SK-N-MC (cell line): ENCODE measurements at regions not wholly inside any gene's neighbourhood (a gene's known extent, or its start where the extent isn't known, plus 50 kb on each side); places are given as distances from the start of the nearest gene placed in this dataset.

Experiments
- EZH2 ChIP-seq: fragments of 200-600 bp; sonication (generic); IDR thresholded peaks from one replicate; pipeline ENCODE4 v1.6.1; 2017; ENCODE audit warnings: antibody characterized with exemption
- FOXP2 ChIP-seq: optimal IDR thresholded peaks from 2 replicates; pipeline ENCODE3; 2011; ENCODE audit warnings: mild to moderate bottlenecking, moderate library complexity; ENCODE audit not compliant: insufficient read depth; ENCODE audit errors: extremely low read length, control extremely low read depth

DNA sequence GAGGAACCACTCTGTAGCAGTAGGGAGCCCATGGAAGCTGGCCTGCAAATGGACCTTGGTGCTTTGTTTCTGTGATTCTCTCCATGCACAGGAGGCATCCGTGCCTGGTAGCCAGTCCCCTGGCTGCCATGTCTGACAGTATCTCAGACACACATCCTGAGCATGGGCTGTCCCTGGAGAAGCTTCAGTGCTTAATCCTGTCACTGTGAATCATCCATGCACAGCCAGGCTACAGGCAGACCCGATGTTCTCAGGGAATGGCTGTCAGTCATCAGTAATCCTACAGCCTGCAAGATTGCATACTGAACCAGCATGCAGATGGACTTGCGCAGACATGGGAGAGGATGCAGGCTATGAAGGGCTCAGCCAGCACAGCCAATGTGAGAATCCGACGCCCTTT is 606.3 kb upstream of the PLXNA2 start:
- no peak for TF ChIP-seq EZH2
- TF ChIP-seq FOXP2: no peak
